GM12892 (cell line): ENCODE measurements at regions not wholly inside any gene's neighbourhood (a gene's known extent, or its start where the extent isn't known, plus 50 kb on each side); places are given as distances from the start of the nearest gene placed in this dataset.

ENCODE experiments used
- POLR2A ChIP-seq: IDR thresholded peaks from 2 replicates; pipeline ENCODE4 v1.6.1; 2011; ENCODE audit warnings: low read depth, low read length, control low read depth
- POLR2AphosphoS5 ChIP-seq: IDR thresholded peaks from 2 replicates; pipeline ENCODE4 v1.6.1; 2011; ENCODE audit warnings: low read depth, low read length, control low read depth
- TAF1 ChIP-seq: IDR thresholded peaks from 2 replicates; pipeline ENCODE4 v1.6.1; 2011; ENCODE audit warnings: low read depth, mild to moderate bottlenecking, control low read depth, low read length, borderline replicate concordance

DNA sequence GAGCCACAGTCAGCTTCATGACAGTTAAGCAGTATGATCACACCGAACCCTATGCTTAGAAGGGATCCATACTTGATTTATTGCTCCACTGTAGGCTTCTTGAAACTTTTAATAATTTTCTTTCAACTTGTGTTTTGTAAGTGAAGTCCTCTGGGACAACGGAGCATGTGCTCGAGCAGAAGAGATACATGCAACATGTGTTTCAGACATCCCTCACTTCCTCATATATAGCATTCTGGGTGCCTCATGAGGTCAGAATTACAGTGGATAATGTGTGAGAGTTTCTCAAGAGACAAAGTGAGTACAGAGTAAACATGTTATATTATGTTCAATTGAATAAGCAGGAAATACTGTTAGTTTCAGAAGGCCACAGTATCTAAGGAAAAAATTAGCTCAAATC, 893.2 kb downstream of the FAT4 start:
- TF ChIP-seq POLR2A (no peak), POLR2AphosphoS5 (no peak), TAF1 (no peak)
